GM19328 (cell line): ENCODE measurements at regions not wholly inside any gene's neighbourhood (a gene's known extent, or its start where the extent isn't known, plus 50 kb on each side); places are given as distances from the start of the nearest gene placed in this dataset.
A peak's percentile ranks its signal among the peaks of the same experiment; 100 is the strongest.
"Not testable (repeated sequence)": the region's sequence is repeated elsewhere in the genome, so short reads cannot be mapped to it uniquely, and the experiment has no call there.

Source experiments
- ATAC-seq: cut with Tn5 transposase; IDR thresholded peaks from one replicate; pipeline ENCODE4 v1.9.1; 2021; ENCODE audit warnings: mild to moderate bottlenecking, moderate library complexity; ENCODE audit not compliant: unreplicated experiment

DNA sequence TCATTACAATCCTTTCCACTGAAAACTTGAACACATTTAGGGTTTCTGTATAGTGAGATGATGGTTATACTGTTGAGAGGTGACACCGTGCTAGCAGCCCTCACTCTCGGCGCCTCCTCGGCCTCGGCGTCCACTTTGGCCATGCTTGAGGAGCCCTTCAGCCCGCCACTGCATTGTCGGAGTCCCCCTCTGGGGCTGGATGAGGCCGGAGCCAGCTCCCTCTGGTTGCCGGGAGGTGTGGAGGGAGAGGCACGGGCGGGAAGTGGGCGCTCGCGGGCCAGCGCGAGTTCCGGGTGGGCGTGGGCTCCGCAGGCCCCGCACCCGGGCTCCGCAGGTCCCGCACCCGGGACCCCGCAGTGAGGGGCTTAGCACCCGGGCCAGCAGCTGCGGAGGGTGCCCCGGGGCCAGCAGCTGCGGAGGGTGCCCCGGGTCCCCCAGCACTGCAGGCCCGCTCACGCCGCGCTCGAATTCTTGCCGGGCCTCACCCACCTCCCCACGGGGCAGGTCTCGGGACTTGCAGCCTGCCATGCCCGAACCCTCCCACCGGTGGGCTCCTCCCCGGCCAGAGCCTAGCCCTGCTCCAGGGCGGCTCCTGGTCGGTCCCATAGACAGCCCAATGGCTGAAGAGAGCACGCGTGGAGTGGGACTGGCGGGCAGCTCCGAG is 145.9 kb upstream of the ZNF608 start:
- no peak for ATAC-seq

DNA sequence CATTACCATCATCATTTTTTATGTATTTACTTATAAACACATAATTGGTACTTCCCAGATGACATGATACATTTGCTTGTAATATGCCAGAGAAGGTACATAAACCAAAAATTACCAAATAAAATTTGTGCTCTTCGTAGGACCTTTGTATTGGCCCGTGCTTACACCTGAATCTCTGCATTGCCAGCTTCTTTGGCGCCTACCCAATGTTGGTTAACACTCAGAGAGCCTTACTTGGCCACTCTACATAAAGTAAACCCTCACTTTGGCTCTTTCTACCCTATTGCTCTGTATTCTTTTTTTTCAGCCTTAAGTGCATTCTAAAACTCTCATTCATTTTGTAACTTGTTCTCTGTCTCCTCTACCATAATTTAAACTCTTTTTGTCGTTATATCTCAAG is 148.1 kb upstream of the ZNF608 start:
- ATAC-seq = no peak

DNA sequence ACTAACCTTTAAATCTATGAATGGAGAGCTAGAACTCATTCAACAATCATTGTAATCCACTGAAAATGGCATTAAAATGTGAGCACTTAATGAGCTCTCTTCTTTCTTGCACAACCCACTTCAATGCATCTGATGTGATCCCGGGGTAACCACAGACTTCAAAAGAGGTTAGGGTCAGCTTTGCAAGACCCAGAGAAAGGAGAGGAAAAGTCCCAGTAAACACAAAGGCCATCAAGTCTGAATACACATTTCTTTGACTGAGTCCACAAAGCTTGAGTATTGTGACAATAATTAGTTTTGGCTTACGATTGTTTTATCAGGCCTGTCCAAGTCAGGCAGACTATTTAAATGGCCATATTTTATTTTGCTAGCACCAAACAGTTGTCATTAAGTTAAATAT is 148.8 kb upstream of the ZNF608 start:
- ATAC-seq = no peak

DNA sequence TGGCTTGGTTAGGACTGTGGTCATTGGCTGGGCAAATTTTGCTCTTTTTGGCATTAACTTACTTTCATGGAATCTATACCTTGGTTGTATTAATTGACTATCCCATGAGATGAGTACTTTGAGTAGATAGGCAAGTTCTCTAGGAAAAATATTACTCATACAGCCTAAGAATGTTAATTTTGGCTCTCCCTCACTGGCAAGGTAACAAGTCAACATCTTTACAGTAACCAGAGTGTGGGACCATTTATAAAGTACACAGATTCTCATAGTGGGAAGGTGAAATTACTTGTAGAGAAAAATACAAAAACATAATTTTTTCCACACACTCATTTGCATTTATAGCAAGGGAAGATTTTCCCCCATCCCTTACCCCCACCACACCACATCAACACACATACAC is 154.6 kb upstream of the ZNF608 start:
- ATAC-seq = no peak

DNA sequence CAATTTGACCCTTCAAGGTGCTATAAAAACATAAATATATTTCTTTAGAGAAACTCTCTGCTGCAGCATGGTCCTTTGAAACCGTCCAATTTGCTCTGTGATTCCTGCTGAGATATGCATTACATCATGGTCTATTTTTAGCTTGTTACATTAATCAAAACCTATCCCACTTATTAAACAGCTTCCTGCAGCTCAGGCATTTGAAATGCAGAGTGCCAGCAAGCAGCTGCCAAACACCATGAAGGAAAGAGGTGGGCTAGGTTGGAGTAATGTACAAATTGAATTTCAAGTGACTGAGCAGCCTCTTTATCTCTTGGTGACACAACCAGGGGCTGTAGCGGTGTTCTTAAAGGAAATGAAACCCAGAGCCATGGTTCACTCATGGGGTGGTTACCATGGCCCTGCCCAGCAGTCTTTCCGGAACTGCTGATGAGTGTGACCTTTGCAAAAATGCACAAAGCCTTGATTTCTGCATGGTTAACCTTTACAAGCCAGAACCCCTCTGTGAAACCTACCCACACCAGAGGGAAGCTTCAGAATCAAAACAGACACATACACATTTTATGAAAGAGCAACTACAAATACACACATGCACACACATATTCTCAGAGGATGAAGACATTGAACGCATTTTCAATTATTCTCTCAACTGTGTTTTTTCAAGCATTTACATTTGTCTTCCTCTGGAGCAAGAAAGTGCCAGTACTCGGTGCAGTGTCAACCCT is 155.8 kb upstream of the ZNF608 start:
- ATAC-seq = peak; percentile 99

DNA sequence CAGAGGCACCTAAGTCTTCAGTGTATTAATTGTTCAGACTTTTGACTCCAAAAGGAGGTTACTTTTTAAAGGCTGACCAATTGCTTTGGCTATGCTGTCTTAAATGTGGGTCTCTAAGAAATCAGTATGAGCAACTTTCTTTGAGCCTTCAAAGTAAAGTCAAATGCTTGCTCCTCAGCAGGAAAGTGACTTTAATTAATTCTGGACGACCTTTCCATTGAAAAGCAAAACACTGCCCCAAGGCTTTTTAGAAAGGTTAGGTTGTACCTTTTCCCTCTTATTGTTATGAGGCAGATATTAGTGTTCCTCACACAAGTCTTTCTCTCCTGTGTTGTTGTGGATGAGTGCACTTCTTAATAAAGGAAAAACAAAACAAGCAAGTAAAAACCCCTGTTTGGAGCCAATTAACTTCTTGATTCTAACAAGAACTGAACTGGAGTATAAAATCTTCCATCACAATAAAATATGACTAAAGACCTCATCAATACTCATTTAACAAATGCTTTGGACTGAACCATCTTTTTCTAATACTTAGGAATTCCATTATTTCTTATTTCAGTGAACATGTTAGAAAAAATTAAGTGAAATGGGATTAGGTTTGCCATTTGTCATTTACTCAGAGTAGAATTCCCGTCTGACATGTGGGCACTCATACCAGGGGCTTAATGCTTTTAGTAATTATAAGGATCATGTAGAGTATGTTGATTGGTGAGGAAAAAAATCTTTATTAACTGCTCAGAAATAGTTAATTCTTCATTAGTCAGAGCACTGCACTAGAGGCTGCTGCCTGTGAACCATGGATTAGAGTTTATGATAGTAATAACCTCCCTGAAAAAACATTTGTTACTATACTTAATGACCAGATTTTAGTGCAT is 159.1 kb upstream of the ZNF608 start:
- ATAC-seq = no peak

DNA sequence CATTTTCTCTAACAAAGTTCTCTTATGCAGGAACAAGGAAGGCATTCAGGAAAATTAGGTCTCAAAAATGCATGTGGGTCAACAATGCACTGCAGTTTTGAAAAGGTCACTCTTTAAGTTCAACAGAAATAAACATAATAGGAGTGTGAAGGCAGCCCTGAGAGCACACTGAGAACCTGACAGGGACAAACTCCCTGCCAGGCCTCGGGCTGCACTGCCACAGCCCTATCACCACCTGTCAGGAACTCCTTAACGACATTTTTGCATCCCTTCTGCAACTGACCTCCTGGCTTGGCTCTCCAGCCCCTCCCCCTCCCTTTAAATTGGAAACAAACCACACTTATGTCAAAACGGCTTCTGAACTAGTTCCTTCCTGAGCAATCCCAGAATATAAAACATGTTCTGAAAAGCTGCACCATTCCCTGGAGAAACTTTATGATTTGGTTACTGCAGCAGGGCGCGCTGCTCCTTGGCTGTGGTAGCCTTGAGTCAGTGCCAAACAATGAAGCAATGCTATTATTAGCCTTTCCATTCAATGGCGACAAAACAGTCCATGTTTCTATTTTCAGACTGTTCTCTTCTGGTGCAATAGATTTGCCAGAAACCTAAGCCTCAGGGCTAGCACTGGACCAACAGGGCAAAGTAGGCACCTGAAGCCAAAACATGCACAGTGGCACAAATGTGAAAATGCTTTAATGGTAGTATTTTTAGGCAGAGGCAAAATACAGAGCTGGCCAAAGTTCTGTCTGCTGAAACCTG is 160.1 kb upstream of the ZNF608 start:
- no peak for ATAC-seq

DNA sequence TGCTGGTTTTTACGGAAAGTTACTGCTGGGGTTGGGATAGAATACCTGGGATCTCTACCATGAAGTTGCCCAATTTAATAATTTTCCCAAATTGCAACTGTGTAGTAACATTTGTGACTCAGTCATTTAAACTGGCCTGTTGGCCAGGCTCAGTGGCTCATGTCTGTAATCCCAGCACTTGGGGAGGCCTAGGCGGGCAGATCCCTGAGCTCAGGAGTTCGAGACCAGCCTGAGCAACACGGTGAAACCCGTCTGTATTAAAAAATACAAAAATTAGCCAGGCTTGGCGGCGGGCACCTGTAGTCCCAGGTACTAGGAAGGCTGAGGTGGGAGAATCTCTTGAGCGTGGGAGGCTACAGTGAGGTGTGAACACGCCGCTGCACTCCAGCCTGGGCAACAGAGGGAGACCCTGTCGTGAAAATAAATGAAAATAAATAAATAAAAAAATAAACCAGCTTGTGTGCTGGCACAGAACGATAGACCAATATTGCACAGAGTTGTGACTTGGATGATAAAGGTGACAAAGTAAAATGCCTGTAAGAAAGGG is 160.7 kb upstream of the ZNF608 start:
- ATAC-seq = no peak

DNA sequence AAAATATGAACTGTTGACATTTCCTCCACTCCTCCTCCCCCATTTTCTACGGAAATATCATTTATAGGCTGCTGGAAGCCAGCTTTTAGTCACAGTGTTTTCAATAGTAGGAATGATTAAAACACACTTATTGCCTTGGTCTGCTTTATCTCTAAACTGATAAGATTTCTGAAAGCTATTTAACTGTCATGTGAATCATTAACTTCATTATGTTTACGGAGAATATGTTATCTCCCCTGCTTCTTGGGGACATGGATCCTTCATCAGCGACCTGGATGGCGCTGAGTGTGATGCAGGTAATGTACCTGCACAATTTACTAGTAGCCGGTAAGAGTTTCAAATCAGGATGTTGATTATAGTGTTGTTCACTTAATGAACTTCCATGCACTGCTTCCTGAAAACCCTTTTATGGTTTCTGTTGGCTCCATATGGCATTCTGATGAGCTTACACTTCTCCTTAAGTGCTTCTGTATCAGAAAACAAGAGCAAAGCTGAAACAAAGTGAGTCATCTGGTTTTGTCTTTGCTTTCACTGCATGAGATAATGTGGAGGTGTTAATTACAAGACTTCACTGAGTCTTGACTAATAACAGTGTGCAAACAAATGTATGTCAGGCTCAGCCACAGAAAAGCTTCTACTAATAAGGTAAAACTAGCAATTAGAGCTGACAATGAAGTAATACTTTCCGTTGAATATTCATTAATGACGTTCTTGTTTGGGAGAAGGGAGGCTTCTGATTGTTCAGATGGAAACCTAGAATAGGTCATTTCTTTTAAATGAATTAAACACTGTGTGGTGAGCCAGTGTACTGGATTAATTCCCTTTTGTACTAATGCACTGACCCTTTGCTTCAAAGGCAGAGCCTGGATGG is 162.4 kb upstream of the ZNF608 start:
- peak; percentile 55 for ATAC-seq

DNA sequence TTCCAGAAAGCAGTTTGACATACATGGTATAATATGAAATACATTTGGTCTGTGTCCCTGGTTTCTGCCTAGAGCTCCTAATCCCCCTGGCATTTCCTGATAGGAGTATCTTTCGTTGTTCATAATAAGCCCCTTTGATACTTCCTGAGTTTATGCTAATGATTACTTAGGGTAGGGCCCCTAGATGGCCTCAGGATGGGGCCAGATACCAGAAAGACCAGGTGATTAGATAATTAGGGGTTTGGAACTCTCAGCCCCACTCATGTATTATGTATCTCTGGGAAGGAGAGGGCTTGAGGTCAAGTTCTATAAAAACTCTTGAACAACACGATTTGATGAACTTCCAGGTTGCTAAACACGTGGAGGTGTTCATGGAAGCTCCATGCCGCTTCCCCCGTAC is 163.3 kb upstream of the ZNF608 start:
- ATAC-seq = no peak

DNA sequence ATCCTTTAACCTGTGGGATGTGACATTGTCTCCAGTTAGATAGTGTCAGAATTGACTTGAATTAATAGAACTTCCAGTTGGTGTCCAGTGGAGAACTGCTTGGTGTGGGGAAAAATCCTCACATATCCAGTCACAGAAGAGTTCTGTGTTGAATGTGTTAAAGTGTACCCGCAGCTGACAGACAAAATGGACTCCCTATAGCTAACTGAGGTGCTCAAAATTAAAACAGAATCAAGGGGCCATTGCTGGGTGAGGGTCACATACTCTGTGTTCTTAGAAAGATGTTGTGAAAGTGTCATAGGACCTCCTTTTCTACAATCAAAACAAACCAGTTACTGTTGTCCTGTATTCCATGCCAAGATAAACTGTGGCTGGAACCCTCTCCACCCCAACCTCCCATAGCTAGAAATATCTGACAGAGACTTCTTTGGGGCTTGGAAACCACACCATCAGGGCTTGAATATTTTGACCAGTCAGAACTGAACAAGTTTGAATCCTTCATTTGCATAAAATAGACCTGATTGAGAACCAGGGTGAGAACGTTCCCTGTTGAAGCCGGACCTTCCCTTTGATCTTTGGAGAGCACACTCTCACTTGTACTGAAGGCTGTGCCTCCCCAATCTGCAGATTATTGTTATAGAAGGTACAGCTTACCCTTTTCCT is 164.0 kb upstream of the ZNF608 start:
- ATAC-seq = no peak

DNA sequence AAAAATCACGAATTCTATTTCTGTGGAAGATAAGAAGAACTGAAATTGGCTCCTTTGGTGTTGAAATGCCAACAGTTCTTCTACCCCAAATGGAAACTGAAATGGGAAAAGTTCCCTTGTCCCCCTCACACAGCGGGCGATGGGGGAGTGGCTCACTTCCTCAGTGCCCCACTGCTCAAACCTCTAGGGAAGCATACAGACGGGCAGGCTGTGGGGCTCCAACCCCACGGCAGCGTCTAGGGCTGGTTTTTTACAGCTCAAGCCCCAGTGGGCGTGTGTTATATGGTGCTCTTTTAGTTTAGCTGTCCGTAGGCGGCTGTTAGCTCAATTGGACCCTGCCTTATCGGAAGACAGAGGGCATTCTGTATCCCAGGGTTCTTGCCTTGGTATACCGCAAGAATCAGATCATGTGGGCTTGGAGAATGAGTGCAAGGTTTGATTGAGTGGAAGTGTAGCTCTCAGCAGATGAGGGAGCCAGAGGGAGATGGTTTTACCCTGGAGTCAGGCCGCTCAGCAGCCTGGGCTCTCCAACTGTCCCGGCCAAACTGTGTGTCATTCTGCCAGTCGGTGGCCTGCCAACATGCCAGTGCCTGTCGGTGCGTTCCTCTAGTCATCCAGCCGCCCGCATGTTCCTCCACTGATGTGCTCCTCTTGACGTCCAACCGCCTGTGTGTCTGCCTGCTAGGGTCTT is 166.3 kb upstream of the ZNF608 start:
- no peak for ATAC-seq

DNA sequence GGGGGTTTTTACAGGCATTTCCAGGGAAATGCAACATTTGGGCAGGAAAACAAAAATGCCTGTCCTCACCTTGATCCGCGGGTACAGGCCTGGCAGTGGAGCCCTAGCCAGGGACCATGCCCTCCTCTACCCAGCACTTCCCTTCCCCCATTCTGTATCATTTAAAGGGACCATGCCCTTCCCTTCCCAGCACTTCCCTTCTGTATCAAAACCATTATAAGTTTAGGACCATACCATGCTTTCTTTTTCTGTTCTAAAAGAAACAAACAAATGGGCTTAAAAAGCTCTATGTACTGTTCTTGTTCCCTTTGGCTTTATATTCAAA is 166.9 kb upstream of the ZNF608 start:
- no peak for ATAC-seq

DNA sequence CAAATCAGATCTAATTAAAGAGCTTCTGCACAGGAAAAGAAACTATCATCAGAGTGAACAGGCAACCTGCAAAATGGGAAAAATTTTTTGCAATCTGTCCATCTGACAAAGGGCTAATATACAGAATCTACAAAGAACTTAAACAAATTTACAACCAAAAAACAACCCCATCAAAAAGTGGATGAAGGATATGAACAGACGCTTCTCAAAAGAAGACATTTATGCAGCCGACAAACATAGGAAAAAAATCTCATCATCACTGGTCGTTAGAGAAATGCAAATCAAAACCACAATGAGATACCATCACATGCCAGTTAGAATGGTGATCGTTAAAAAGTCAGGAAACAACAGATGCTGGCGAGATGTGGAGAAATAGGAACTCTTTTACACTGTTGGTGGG is 169.9 kb upstream of the ZNF608 start:
- not testable (repeated sequence) for ATAC-seq

DNA sequence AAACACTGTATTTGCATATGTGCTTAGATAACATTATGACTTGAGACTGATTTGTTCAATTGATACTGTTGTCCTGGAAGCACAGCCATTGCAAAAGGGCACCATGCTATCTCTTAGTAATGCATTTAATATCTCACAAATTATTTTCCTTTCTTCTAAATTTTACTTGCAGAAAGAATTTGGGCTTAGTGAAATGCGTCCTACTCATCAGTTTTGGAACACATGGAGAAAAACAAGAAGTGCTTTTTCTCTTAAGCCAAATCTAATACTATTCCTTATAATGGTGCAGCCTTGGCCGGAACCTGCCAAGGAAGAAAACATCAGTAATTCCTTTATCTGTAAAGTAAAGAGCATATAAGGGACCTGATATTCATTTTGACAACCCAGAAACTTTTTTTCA is 172.2 kb upstream of the ZNF608 start:
- ATAC-seq = no peak

DNA sequence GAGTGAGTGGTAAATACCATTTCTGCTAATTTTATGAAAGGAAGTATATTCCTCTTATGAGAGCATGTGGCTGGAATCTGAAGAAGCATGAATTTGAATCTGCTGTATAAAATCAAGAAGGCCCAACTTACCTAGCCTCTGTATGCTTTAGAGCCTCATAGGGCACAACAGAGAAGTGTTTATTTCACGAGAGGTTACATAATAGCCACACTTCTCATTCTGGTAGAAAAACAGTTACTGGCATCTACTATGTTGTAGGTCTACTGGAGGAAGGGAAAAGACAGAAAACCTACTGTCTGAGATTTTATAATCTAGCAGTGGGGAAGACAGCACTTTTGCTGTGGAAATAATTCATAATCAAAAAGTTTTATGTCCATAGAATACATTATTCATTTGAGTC is 172.6 kb upstream of the ZNF608 start:
- ATAC-seq = no peak

DNA sequence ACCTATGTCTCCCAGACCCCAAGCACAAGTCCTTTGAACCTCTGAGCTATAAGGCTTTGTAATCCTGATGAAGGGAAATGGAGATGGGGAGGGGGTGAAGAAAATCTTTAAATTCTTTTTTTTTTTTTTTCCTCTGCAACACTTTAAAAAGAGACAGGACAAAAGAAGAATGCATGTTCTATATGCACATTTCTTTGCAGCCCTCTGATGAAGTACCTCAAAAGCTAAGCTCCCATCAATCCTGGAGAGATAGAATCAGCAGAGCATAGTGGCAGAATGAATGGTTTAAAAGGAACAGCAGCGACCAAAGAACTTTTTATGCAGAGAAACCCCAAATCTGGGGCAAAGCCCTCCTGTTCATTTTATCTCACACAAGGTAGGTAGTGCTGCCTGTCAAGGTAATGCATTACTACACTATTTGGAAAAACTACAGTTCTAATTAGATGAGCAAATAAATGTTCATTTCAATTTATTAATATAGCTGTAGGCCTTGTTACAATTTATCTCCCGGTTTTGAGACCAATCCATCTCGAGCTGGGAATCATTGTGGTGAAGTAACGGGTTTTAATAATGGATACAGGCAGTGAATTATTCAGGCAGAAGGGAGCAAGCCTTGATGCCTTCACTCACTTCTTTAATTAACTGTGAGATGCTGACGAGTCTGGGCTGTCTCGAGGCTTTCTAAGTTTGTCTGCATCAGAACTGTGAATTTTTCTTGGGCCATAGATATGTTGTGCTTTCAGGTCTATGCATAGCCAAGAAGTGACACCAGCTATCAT is 173.5 kb upstream of the ZNF608 start:
- ATAC-seq = no peak
